Activated T-helper 1 cell treated with anti-CD3 and anti-CD28 coated beads, Interleukin-2, amount 50 U/mL, for 16 hours (primary cell): ENCODE measurements at regions not wholly inside any gene's neighbourhood (a gene's known extent, or its start where the extent isn't known, plus 50 kb on each side); places are given as distances from the start of the nearest gene placed in this dataset.
"Not testable (repeated sequence)": the region's sequence is repeated elsewhere in the genome, so short reads cannot be mapped to it uniquely, and the experiment has no call there.

Experiments
- DNase-seq, 2 donors: peaks; one replicate each; pipeline ENCODE4 v3.0.0-alpha.2; 2020; ENCODE audit warnings: low read depth in 1 of 2, low spot score in 1 of 2

- DNase-seq, result no peak
Measured at GRCh38 chr11:122604621-122605020, 50.9 kb upstream of the UBASH3B start.

- DNase-seq, result no peak
Measured at GRCh38 chr11:122601141-122602125, 54.1 kb upstream of the UBASH3B start.

GRCh38 chr11:122600290-122600689 lies 55.2 kb upstream of the UBASH3B start:
- no peak for DNase-seq

DNA sequence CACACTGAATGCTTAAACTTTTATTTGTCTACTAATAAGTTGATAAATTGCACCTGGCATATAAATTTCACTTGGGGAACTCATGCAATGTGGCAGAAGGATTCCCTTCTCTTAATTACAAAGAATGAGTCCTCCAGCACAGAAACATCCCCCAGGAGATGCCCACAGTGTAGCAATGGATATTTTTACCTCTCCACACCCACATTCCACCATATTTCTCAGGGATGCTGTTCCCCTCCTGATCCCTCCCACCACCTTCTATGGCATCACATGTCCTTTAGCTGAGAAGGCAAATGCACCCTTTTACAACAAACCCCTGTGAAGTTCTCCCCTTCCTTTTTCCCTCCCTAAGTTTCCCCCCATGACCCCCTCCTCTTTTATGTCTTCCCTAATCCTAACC lies 56.1 kb upstream of the UBASH3B start:
- no peak for DNase-seq

GRCh38 chr11:122598971-122599370 lies 56.6 kb upstream of the UBASH3B start:
- no peak for DNase-seq

GRCh38 chr11:122597511-122597910 lies 58.0 kb upstream of the UBASH3B start:
- no peak for DNase-seq

DNA sequence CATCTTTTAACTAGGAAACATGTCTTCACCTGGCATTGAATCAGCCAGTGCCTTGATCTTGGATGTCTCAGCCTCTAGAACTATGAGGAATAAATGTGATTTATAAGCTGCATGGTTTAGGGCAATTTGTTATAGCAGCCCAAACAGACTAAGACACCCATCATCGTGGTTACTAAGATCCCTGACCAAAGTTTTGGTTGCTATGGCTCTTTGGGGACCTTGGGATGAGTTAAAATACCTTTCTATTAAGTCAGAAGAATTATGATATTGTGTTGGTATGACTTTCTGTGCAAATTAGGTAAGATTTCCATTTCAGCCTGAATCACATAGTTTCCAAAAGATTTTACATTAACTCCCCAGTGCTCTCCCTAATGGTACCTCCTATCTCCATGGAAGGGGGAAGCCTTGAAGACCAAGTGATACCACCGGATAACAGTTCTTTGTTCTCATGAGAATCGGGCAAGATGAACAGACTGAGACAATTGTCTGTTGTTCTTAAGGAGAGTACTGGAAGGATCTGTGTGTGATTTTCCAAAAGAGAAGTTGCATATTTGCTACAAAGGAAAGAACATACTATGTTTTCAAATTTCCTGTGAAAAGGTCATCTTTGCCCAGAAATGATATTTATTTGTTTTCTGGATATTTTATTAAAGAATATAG lies 60.4 kb upstream of the UBASH3B start:
- no peak for DNase-seq

DNA sequence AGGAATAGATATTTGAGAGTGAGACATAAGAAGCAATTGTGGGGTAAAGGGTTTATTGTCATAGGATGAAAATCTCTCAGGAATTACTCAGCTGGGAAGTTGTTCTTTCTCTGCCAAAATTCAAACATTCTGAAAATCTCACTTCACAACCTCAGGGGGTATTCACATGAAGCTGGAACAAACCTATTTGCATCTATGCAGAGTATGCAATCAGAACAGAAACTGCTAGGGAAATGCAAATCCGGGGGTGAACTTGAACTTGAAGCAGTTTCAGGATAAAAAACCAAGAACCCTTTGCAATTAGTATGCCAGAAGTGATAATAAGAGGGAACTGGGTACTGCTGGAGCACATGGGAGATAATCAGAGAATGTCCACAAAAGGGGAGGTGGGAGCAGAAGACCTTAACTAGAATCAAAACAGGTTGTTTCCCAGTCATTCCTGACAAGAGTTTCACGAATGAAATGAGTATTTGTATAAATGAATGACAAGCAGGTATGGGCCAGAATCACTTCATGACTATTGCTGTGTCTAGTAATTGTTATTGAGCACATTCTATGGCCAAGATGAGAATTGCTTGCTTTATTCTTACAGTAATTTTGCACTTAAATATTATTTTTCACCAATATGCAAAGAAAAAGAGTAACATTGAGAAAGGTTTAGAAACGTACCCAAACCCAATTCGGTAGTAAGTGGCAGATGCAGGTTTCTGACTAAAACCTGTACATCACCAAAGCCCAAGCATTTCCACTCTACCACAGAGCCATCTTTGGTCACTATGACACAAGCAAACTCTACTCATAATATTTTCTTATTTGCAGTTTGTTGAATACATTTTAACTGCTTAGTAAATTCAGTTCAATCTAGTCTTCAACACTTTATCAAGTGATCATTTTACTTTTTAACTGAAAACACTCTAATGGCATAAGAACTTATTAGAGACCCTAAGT lies 61.8 kb upstream of the UBASH3B start:
- no peak for DNase-seq

DNA sequence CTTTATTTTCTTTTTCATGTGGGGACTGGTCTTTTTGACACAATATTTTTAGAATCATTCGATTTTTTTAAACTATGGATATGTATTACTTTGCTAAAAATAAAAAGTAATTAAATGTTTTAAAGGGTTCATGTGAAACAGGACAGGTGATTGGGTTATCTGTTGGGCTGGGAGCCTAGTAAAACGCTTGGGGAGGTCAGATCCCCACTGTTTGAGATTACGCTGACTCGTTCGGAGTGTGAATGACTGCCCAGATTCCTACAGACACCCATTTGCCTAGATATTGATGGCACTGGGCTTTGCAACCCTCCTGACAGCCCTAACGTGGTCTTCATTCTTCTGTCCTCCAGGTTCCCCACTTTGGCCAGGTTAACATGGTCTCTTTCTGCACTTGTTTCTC lies 62.9 kb upstream of the UBASH3B start:
- DNase-seq, result no peak

DNA sequence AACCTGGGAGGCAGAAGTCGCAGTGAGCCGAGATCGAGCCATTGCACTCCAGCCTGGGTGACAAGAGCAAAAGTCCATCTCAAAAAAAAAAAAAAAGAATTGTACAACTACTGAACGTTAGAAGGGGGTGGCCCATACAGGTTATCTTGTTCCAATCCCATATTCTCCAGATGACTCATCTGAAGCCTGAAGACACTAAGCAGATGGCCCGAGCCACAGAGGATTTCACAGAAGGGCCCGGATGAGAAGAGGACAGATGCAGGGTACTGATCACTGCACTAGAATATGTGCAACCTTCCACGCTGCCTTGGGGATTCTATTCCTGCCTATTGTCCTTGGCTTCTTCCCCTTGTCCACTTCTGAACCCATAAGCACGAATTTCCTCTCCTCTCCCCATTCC lies 70.9 kb upstream of the UBASH3B start:
- DNase-seq, result no peak

- not testable (repeated sequence) for DNase-seq
Measured at GRCh38 chr11:122580071-122580470, 75.5 kb upstream of the UBASH3B start.

DNA sequence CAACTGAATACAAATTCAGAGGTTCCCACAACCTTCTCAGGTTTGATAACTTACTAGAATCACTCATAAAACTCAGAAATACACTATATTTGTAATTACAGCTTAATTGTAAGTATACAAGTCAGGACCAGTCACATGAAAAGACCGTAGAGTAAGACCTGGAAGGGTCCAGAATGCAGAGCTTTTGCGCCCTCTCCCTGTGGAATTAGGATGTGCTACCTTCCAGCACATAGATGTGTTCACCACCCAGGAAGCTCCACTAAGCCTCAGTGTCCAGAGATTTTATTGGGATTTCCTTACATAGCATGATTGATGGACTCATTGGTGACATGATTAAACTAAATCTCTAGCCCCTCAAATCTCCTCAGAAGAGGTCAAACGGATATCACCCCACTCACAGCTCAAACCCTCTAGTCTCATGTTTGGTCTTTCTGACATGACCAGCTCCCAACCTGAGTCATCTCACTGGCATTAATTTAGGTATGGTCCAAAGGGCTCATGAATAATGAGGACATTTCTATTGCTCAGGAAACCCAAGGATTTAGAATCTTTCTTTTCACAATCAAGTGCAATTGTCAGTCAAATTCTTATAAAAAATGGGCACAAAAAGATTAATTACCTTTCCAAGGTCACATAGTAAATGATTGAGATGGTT lies 77.2 kb upstream of the UBASH3B start:
- DNase-seq, result no peak

- DNase-seq, result no peak
Measured at GRCh38 chr11:122572592-122572991, 82.9 kb upstream of the UBASH3B start.

DNA sequence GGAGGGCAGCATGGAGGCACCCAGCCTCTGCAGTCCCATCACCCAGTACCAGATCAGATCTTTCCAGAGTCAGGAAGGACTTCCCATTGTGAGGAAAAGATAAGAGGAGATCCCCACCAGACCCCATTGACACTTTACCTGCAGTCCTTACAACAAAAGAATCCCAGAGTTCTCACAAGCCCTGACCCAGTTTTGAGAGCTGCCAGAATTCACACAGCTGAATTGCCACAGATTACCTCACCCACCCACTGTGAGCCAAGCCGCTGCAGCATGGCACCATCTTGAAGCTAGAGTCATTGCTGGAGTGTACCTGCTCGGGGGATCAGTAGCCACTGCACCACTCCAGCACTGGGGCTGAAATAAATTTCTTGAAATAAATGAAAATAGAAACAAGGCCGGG lies 91.8 kb upstream of the UBASH3B start:
- no peak for DNase-seq

GRCh38 chr11:122559734-122560382 lies 95.7 kb upstream of the UBASH3B start:
- DNase-seq, result no peak

DNA sequence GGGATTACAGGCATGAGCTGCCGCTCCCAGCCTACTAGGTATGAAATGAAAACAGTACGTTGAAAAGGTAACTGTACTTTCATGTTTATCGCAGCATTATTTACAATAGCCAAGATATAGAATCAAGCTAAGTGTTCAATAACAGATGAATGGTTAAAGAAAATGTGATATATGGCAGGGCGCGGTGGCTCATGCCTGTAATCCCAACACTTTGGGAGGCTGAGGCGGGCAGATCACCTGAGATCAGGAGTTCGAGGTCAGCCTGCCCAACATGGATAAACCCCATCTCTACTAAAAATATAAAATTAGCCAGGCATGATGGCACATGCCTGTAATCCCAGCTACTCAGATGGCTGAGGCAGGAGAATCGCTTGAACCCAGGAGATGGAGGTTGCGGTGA lies 96.3 kb upstream of the UBASH3B start:
- DNase-seq, result not testable (repeated sequence)

- not testable (repeated sequence) for DNase-seq
Measured at GRCh38 chr11:122557163-122557562, 98.4 kb upstream of the UBASH3B start.

DNA sequence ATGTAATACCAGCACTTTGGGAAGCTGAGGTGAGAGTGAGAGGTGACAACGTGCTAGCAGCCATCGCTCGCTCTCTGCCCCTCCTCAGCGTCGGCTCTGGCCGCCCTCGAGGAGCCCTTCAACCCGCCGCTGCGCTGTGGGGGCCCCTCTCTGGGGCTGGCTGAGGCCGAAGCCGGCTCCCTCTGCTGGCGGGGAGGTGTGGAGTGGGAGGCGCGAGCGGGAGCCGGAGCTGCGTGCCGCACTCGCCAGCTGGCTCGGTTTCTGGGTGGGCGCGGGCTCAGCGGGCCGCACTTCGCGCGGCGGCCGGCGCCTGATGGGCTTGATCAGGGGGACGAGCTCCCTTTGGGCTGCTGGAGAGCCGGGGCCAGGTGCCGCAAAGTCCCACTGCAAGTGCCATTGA lies 98.9 kb upstream of the UBASH3B start:
- no peak for DNase-seq

GRCh38 chr11:122538060-122538459 lies 117.5 kb upstream of the UBASH3B start:
- no peak for DNase-seq

DNA sequence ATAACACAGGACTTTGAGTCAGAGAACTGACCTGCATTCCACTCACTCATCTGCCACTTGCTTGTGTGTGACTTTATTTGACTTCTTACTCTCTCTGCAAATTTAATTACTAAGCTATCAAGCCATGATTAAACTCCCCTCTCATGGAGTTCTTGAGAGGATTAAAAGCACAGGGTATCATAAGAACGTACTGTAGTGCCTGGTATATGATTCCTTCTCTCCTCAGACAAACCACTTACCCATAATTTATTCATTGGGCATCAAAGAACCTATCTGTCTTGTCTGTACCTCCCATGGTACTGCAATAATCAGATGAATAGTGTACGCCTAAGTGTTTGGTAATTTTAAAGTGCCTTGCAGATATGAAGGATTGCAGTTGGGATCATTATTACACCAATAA lies 130.6 kb upstream of the UBASH3B start:
- DNase-seq, result no peak
